GM18870 (cell line): ENCODE measurements at regions not wholly inside any gene's neighbourhood (a gene's known extent, or its start where the extent isn't known, plus 50 kb on each side); places are given as distances from the start of the nearest gene placed in this dataset.
"Not testable (repeated sequence)": the region's sequence is repeated elsewhere in the genome, so short reads cannot be mapped to it uniquely, and the experiment has no call there.

Source experiments
- ATAC-seq: cut with Tn5 transposase; IDR thresholded peaks from one replicate; pipeline ENCODE4 v1.9.1; 2021; ENCODE audit warnings: moderate library complexity; ENCODE audit not compliant: unreplicated experiment

DNA sequence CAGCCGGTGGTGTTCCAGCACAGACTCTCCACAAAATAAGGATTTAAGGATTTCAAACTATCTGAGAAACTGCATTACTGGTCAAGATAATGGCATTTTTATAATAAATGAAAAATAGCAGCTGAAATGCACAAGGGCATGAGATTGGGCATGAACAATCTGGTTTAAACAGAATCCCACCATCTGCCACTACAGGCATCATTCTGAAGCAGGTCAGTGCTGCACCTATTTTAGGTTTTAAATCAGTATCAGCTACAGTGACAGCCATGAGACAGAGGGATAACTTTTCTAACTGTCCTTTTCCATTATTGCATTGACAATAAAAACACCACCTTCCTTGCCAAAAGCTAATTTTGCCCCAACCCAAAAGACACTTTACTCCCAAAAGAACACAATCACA, 186.8 kb downstream of the ETV1 start:
- ATAC-seq, result no peak

GRCh38 chr7:13803134-13803533, 186.3 kb downstream of the ETV1 start:
- ATAC-seq, result no peak

GRCh38 chr7:13806089-13806867, 183.2 kb downstream of the ETV1 start:
- not testable (repeated sequence) for ATAC-seq

- not testable (repeated sequence) for ATAC-seq
Observed at GRCh38 chr7:13817230-13817629, 172.2 kb downstream of the ETV1 start.

GRCh38 chr7:13821152-13821787, 168.2 kb downstream of the ETV1 start:
- ATAC-seq, result no peak

DNA sequence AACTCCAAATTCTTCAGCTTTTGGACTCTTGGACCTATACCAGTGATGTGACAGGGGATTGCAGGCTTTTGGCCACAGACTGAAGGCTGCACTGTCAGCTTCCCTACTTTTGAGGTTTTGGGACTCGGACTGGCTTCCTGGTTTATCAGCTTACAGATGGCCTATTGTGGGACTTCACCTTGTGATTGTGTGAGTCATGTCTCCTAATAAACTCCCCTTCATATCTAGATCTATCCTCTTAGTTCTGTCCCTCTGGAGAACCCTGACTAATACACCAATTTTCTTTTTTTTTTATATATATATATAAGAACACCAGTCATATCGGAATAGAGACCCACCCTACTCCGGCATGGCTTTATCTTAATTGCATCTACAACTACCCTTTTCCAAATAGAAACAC, 166.8 kb downstream of the ETV1 start:
- no peak for ATAC-seq

GRCh38 chr7:13826752-13827151, 162.7 kb downstream of the ETV1 start:
- no peak for ATAC-seq

GRCh38 chr7:13827716-13828115, 161.8 kb downstream of the ETV1 start:
- ATAC-seq, result no peak

GRCh38 chr7:13829231-13829630, 160.2 kb downstream of the ETV1 start:
- no peak for ATAC-seq

- ATAC-seq, result no peak
Observed at GRCh38 chr7:13829914-13830900, 159.3 kb downstream of the ETV1 start.

GRCh38 chr7:13832346-13832745, 157.1 kb downstream of the ETV1 start:
- no peak for ATAC-seq

- no peak for ATAC-seq
Observed at GRCh38 chr7:13834328-13834761, 155.1 kb downstream of the ETV1 start.

DNA sequence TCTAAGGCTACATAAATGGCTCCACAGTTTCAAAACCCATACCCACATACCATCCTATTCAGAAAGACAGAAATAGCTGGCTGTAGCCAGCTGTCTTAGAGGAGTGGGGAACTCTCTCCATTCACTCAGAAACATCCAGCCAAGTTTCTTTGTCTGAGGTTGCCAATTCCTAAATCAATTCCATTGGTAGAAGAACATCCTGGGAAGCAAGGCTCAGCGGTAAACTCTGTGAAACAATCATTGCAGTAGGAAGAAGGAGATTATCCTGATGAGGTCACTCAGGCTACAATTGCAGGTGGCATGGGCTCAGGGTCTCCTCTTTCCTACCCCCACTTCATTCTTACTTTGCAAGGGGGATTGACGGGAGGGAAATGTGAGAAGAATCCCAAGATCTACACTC, 154.0 kb downstream of the ETV1 start:
- no peak for ATAC-seq

GRCh38 chr7:13839063-13839462, 150.4 kb downstream of the ETV1 start:
- ATAC-seq, result no peak
